ENCODE measurements at regions not wholly inside any gene's neighbourhood (a gene's known extent, or its start where the extent isn't known, plus 50 kb on each side); places are given as distances from the start of the nearest gene placed in this dataset.

DNA sequence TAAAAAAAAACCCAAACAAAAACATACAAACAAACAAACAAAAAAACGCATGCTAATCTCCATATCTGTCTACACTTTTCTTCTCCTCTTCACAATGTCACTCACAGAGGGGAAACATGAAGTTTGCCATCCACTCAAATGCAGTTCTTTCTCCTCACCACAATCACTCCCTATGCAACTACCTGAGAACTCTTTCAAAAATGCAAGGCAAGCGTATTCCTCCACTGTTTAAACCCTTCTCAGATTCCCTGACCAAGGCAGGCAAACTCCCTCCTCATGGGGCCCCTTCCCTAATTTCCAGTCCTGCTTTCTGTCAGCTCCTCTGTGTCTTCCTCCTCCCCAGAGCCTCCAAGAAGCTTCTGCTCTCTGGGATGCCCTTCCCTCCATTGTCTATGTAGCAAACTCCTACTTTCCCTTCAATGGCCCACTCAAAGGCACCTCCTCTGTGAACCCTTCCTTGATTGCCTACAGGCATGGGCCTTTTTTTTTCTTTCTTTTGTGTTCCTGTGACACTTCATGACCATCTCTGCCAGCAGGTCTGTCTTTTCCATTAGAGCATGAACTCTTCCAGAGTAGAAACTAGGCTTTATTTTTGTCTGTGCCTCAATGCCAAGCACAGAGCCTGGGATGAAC, 143.8 kb upstream of the SLC1A4 start:
- TF ChIP-seq POLR2AphosphoS5 (IDR thresholded peaks at IDR 0.05; ENCODE audit: low read depth, low read length) (no peak), TAF1 (IDR thresholded peaks at IDR 0.05; ENCODE audit: low read depth, low read length) (no peak), POU2F2 (IDR thresholded peaks at IDR 0.05; ENCODE audit: low read depth, low read length) (no peak), POLR2A (IDR thresholded peaks at IDR 0.05; ENCODE audit: low read depth, low read length) (no peak), SPI1 (IDR thresholded peaks at IDR 0.05; ENCODE audit: low read depth, low read length) (no peak)
